ENCODE measurements at regions not wholly inside any gene's neighbourhood (a gene's known extent, or its start where the extent isn't known, plus 50 kb on each side); places are given as distances from the start of the nearest gene placed in this dataset.

GRCh38 chr1:219269171-219269570 lies 95.5 kb downstream of the LYPLAL1 start:
- no peaks in the 10 kb centered on the region for H3K27me3 ChIP-seq (ENCODE audit: insufficient read depth, low read length)
- ChIA-PET RAD21 (ENCODE audit: low non-redundant PET in 1 of 2, low total read pairs in 2 of 2, uncharacterized antibody in 2 of 2, unreplicated experiment in 2 of 2) (no interaction called here), POLR2A (no interaction called here), CTCF (no interaction called here)
- H3K9ac ChIP-seq (ENCODE audit: low read length): no peak overlapping the region
- H3K9me3 ChIP-seq (ENCODE audit: control insufficient read depth in 1 of 2, insufficient read depth in 1 of 2, low read depth in 1 of 2, low read length in 2 of 2): no peaks in the 10 kb centered on the region
- BruUV-seq (replicated peaks): no TSS peak
- no peaks in the 10 kb centered on the region for H3K79me2 ChIP-seq (ENCODE audit: insufficient read depth, low read length)
- H4K20me1 ChIP-seq (ENCODE audit: insufficient read depth): no peaks in the 10 kb centered on the region
- no peak overlapping the region for H3K27ac ChIP-seq (ENCODE audit: low read depth, low read length)
- H3K36me3 ChIP-seq (ENCODE audit: control insufficient read depth in 1 of 2, insufficient read depth in 2 of 2, low read length in 2 of 2): no peaks in the 10 kb centered on the region
- DNase-seq (ENCODE audit: low read depth, low spot score): no peak
- H3K4me3 ChIP-seq (replicated peaks in 1 of 2; ENCODE audit: low read depth in 1 of 2, low read length in 2 of 2): no peak overlapping the region
- H3K9me2 ChIP-seq (ENCODE audit: insufficient read depth): no peaks in the 10 kb centered on the region
- H3K4me1 ChIP-seq (ENCODE audit: control insufficient read depth in 1 of 2, insufficient read depth in 2 of 2, low read length in 2 of 2): peaks cover 0 to 8% of the 10 kb centered on the region in 2 experiments; a peak in 2 of 4 replicates
- intact Hi-C loops (cut with micrococcal nuclease): no loop called here
- ATAC-seq: no peak
- TF ChIP-seq POLR2A (IDR thresholded peaks at IDR 0.05; ENCODE audit: borderline replicate concordance, extremely low read depth, insufficient read depth, insufficient read length) (no peak), SP1 (IDR thresholded peaks at IDR 0.05; ENCODE audit: low read depth) (no peak), TCF7L2 (IDR thresholded peaks at IDR 0.05; ENCODE audit: borderline replicate concordance, extremely low read depth, insufficient read depth, insufficient read length) (no peak), MAX (IDR thresholded peaks at IDR 0.05) (no peak), EZH2 (IDR thresholded peaks at IDR 0.05) (no peak)
- no peak overlapping the region for H3K4me2 ChIP-seq (ENCODE audit: low read length)
- H2AFZ ChIP-seq (ENCODE audit: low read depth, low read length, poor library complexity, severe bottlenecking): no peak overlapping the region

- ATAC-seq: no peak
- no peak for TF ChIP-seq JUND (IDR thresholded peaks at IDR 0.05)
- TF ChIP-seq YY1 (IDR thresholded peaks at IDR 0.05; ENCODE audit: extremely low read depth, insufficient replicate concordance, low read depth, low read length): no peak
- no peak for TF ChIP-seq TCF7L2 (IDR thresholded peaks at IDR 0.05; ENCODE audit: borderline replicate concordance, extremely low read depth, insufficient read depth, insufficient read length)
- TF ChIP-seq ZBTB33 (IDR thresholded peaks at IDR 0.05; ENCODE audit: extremely low read depth, insufficient replicate concordance, low read length): no peak
- TF ChIP-seq FOSL1 (IDR thresholded peaks at IDR 0.05; ENCODE audit: low read depth): no peak
- TF ChIP-seq CEBPB (IDR thresholded peaks at IDR 0.05; ENCODE audit: low read depth): no peak
- no peak for TF ChIP-seq EZH2 (IDR thresholded peaks at IDR 0.05)
- no peak for TF ChIP-seq ATF3 (IDR thresholded peaks at IDR 0.05)
- no peak for TF ChIP-seq ZNF274 (IDR thresholded peaks at IDR 0.05; ENCODE audit: low read depth, low read length)
- TF ChIP-seq EGR1 (IDR thresholded peaks at IDR 0.05; ENCODE audit: low read depth): no peak
- TF ChIP-seq MAX (IDR thresholded peaks at IDR 0.05): no peak
- TF ChIP-seq ELF1 (IDR thresholded peaks at IDR 0.05; ENCODE audit: borderline replicate concordance, low read depth): no peak
- TF ChIP-seq POLR2A (IDR thresholded peaks at IDR 0.05; ENCODE audit: borderline replicate concordance, extremely low read depth, insufficient read depth, insufficient read length): no peak
- TF ChIP-seq EZH2phosphoT487 (IDR thresholded peaks at IDR 0.05; ENCODE audit: borderline replicate concordance): no peak
- no peak for TF ChIP-seq RAD21 (IDR thresholded peaks at IDR 0.05; ENCODE audit: low read depth)
- TF ChIP-seq CBX3 (IDR thresholded peaks at IDR 0.05; ENCODE audit: low read depth): no peak
Observed at GRCh38 chr1:219266524-219266923, 92.8 kb downstream of the LYPLAL1 start.

More at GRCh38 chr1:219266524-219266923, 92.8 kb downstream of the LYPLAL1 start:
- H3K27ac ChIP-seq (ENCODE audit: low read depth, low read length): no peak overlapping the region
- H3K9me3 ChIP-seq (ENCODE audit: control insufficient read depth in 1 of 2, insufficient read depth in 1 of 2, low read depth in 1 of 2, low read length in 2 of 2): no peaks in the 10 kb centered on the region
- no peaks in the 10 kb centered on the region for H3K9me2 ChIP-seq (ENCODE audit: insufficient read depth)
- DNase-seq (ENCODE audit: low read depth, low spot score): no peak
- H3K4me3 ChIP-seq (replicated peaks in 1 of 2; ENCODE audit: low read depth in 1 of 2, low read length in 2 of 2): no peak overlapping the region
- no peaks in the 10 kb centered on the region for H3K79me2 ChIP-seq (ENCODE audit: insufficient read depth, low read length)
- H3K36me3 ChIP-seq (ENCODE audit: control insufficient read depth in 1 of 2, insufficient read depth in 2 of 2, low read length in 2 of 2): no peaks in the 10 kb centered on the region
- no peak overlapping the region for H2AFZ ChIP-seq (ENCODE audit: low read depth, low read length, poor library complexity, severe bottlenecking)
- intact Hi-C loops (cut with micrococcal nuclease): no loop called here
- no TSS peak for BruUV-seq (replicated peaks)
- ChIA-PET CTCF (no interaction called here), POLR2A (no interaction called here), RAD21 (ENCODE audit: low non-redundant PET in 1 of 2, low total read pairs in 2 of 2, uncharacterized antibody in 2 of 2, unreplicated experiment in 2 of 2) (no interaction called here)
- no peaks in the 10 kb centered on the region for H4K20me1 ChIP-seq (ENCODE audit: insufficient read depth)
- no peaks in the 10 kb centered on the region for H3K27me3 ChIP-seq (ENCODE audit: insufficient read depth, low read length)
- H3K4me1 ChIP-seq (ENCODE audit: control insufficient read depth in 1 of 2, insufficient read depth in 2 of 2, low read length in 2 of 2): peaks cover 0 to 5% of the 10 kb centered on the region in 2 experiments; a peak in 1 of 4 replicates
- H3K9ac ChIP-seq (ENCODE audit: low read length): no peak overlapping the region
- no peak overlapping the region for H3K4me2 ChIP-seq (ENCODE audit: low read length)

All from HCT116 (cell line).